ENCODE measurements at regions not wholly inside any gene's neighbourhood (a gene's known extent, or its start where the extent isn't known, plus 50 kb on each side); places are given as distances from the start of the nearest gene placed in this dataset.
"Not testable (repeated sequence)": the region's sequence is repeated elsewhere in the genome, so short reads cannot be mapped to it uniquely, and the experiment has no call there.

DNA sequence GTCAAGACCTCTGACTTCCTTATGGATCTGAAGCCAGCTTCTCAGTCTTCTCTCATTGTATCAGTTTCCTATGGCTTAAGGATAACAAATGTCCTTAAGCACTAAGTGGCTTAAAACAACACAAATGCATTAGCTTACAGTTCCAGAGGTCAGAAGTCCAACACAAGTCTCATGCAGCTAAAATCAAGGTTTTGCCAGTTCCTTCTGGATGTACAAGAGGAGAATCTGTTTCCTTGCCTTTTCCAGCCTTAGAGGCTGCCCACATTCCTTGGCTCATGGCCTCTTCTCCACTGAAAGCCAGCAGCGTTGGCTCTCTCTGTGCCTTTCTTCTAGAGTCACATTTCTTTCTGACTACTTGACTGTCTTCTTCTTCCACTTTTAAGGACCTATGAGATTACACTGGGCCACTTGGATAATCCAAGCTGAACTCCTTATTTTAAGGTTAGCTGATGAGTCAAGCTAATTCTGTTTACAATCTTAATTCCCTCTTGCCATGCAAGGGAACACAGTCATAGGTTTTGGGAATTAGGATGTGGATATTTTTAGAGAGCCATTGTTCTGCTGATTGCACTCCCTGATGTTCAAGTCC, 179.0 kb downstream of the BCAS1 start:
- no peak for DNase-seq (ENCODE audit: low spot score)

DNA sequence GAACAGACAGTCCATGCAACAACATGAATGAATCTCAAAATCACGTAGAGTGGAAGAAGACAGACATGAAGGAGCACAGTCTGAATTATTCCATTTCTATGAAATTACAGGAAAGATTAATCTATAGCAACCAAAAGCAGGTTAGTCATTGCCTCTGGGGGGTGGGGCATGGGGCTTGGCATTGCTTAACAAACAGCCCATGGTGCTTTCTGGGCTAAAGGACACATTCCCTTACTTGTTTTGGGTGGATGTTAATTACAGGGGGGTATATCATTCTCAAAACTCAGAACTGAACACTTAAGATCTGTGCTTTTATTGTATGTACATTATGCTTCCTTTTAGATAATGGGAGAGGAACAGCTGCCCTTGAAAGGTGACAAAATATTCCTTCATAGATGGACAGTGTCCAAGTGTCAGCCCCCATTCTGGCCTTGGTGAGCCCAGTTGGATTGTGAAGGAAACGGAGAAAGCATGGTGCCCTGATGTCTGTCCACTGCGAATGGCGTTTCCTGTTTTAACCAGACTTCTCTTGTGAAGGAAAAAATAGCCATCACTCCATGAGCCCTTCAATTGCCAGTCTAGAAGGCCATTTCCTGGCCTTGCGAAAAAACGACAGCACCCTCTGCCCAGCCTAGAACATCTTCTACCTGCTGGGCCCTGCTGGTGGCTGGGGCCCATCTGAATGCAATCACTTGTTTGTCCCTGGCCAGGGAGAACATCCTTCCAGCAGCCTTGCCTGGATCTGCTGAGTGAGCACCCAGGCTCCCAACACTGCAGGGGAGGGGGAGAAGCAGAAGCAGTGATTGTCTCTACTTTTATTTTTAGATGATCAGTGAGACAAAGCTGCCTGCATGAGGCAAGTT, 179.7 kb downstream of the BCAS1 start:
- DNase-seq (ENCODE audit: low spot score), result no peak

- no peak for DNase-seq (ENCODE audit: low spot score)
Measured at GRCh38 chr20:53889411-53890148, 180.8 kb downstream of the BCAS1 start.

- DNase-seq (ENCODE audit: low spot score), result no peak
Measured at GRCh38 chr20:53888951-53889350, 181.4 kb downstream of the BCAS1 start.

DNA sequence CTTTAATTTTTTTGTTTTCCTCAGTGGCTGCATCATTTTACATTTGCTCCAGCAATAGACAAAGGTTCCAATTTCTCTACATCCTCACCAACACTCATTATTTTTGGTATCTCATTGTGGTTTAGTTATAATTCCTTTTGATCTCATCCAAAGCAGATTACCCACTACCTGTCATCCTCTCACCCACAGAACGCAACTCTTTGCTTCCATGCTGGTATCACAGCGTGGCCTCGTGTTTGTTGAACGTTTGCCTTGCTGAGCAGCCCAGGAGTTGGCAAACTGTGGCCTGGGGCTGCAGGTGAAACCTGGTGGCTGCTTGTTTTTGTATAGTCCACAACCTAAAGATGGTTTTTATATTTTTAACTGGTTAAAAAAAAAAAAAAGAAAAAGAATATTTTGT, 181.9 kb downstream of the BCAS1 start:
- no peak for DNase-seq (ENCODE audit: low spot score)

GRCh38 chr20:53887973-53888372, 182.4 kb downstream of the BCAS1 start:
- DNase-seq (ENCODE audit: low spot score), result no peak

DNA sequence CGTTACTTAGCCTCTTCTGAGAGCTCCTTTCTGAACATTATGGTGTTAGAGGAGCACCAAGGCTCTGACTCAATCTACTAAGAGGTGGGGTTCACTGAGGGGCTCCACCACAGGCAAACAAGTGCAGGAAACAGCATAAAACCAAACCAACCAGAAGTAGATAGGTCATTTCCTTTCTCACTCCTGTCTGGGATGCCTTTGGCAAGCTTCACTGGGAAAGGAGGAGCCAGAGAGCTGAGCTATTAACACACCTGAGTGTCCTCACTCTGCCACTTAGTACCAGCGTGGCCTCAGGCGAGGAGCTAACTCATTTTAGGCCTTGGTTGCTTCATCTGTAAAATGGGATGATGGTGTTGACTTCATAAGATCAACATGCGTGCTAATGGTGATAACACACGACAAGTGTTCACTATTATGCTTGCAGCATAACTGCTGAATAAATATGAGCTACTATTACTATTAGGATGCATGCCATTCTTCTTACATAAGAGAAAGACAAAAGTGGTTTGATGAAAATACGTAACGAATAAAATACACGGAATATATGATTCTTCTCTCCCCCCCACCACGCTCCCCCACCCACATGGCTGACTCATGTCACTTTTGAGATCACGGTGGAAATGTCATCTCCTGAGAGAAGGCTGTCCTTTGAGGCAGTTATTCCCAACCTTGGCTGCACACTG, 185.4 kb downstream of the BCAS1 start:
- DNase-seq (ENCODE audit: low spot score), result no peak

- no peak for DNase-seq (ENCODE audit: low spot score)
Measured at GRCh38 chr20:53883098-53883911, 187.1 kb downstream of the BCAS1 start.

DNA sequence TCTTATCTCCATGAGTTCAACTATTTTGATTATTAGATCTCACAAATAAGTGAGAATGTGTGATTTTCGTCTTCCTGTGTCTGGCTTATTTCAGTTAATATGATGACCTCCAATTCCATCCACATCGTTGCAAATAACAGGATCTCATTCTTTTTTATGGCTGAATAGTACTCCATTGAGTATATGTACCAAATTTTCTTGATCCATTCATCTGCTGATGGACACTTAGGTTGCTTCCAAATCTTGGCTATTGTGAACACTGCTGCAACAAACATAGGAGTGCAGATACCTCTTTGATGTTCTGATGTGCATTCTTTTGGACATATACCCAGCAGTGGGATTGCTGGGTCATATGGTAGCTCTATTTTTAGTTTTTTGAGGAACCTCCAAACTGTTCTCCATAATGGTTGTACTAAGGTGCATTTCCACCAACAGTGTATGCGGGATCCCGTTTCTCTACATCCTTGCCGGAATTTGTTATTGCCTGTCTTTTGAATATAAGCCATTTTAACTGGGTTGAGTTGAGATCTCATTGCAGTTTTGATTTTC, 187.9 kb downstream of the BCAS1 start:
- not testable (repeated sequence) for DNase-seq (ENCODE audit: low spot score)

GRCh38 chr20:53881362-53881761, 189.0 kb downstream of the BCAS1 start:
- DNase-seq (ENCODE audit: low spot score), result no peak

- DNase-seq (ENCODE audit: low spot score), result no peak
Measured at GRCh38 chr20:53880108-53880641, 190.2 kb downstream of the BCAS1 start.

- no peak for DNase-seq (ENCODE audit: low spot score)
Measured at GRCh38 chr20:53879048-53879684, 191.2 kb downstream of the BCAS1 start.

- no peak for DNase-seq (ENCODE audit: low spot score)
Measured at GRCh38 chr20:53878262-53879047, 191.9 kb downstream of the BCAS1 start.

DNA sequence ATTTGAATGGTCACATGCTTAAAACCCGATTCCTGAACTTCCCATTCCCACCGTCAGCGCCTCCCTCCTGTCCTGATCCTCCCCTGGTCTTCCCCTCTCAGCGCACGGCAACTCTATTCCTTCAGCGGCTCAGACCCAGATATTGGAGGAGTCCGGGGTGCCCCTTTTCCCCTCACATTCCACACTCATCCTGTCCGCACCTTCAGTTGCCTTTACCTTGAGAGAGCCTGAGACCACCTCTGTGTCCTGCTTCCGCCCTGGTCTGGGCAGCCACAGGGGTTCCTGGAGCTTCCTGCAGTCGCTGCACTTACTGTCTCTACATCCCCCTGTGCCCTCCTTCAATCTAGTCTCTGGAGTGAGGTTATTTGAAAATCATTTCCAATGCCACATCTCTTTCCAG, 193.4 kb downstream of the BCAS1 start:
- DNase-seq (ENCODE audit: low spot score), result no peak

DNA sequence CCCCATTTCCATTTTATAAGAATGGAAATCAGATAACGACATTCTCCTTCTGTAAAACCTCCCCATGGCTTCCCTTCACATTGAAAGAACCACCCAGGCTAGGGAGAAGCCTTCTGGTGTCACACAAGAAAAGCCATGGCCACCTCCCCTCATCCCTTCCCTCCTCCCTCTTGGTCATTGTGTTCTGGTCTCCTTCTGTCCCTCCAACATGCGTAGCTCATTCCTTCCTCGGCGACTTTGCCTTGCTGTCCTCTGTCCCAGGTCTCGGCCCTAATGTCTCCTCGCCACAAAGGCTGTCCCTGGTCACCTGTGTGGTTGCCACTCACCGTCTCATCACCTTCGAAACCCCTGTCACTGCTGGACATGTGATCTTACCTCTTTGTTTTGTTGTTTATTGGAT, 193.9 kb downstream of the BCAS1 start:
- no peak for DNase-seq (ENCODE audit: low spot score)

- DNase-seq (ENCODE audit: low spot score), result no peak
Measured at GRCh38 chr20:53875452-53875851, 194.9 kb downstream of the BCAS1 start.

DNA sequence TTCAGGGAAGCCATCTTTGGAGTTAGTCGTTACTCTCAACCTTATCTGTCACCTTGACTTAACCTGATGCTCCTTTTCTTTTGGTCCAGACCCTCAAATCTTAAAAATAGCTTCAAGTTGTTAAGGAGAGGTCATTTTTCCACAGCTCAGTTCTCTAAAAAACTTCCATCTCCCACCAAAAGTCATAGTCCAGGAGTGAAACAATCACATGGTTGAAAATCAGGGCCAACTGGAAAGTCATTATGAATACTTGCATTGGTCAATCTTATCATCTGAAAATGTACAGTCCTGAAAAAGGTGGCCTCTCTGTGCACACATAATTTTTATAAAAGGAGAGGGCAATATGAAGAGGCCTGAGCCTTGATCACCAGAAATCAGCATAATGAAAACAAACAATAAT, 195.7 kb downstream of the BCAS1 start:
- no peak for DNase-seq (ENCODE audit: low spot score)

GRCh38 chr20:53874104-53874503, 196.3 kb downstream of the BCAS1 start:
- DNase-seq (ENCODE audit: low spot score), result no peak

DNA sequence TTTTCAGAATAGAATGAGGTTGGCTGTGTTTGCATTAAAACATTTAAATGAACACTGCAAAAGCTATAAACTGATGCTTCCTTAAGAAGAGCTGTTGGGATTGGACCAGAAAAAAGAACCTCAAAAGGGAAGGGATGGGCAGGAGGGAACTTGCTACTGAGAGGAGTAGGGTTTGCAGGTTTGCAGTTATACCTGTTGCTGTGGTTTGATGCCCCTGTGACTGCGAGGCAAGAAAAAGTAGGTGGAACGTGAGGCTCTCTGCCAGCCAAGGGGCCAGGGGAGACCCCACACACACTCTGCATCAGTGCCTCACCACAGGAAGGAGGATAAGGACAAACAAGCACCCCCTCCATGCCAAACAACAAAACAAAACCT, 197.2 kb downstream of the BCAS1 start:
- DNase-seq (ENCODE audit: low spot score), result no peak

Data from D341Med (cell line).